GM12872 (cell line): ENCODE measurements at regions not wholly inside any gene's neighbourhood (a gene's known extent, or its start where the extent isn't known, plus 50 kb on each side); places are given as distances from the start of the nearest gene placed in this dataset.

Experiments
- TF ChIP-seq, protein P1 (sequence below): IDR thresholded peaks from 3 replicates; pipeline ENCODE4 v1.5.1; 2011; ENCODE audit warnings: low read depth, mild to moderate bottlenecking, low read length, moderate library complexity; ENCODE audit not compliant: insufficient read depth

DNA sequence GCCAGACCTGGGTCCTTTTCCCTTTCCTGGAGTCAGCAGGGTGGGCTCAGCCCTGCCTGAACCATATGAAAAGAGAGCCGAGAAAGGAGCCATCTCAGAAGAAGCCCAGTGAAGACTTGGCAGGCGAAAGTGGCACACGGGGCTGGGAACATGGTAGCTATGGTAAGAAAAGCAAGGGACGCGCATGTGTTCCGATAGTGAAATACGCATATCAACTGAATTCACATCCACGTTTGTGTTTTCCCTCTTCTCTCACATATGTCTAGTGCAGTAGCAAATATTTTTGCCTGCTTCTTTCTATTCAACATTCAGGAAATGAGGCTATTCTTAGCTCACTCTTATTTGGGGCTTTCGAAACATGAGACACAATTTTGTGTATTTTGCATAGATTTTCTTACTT is 54.1 kb upstream of the PEG3 start:
- TF ChIP-seq, protein P1, sequence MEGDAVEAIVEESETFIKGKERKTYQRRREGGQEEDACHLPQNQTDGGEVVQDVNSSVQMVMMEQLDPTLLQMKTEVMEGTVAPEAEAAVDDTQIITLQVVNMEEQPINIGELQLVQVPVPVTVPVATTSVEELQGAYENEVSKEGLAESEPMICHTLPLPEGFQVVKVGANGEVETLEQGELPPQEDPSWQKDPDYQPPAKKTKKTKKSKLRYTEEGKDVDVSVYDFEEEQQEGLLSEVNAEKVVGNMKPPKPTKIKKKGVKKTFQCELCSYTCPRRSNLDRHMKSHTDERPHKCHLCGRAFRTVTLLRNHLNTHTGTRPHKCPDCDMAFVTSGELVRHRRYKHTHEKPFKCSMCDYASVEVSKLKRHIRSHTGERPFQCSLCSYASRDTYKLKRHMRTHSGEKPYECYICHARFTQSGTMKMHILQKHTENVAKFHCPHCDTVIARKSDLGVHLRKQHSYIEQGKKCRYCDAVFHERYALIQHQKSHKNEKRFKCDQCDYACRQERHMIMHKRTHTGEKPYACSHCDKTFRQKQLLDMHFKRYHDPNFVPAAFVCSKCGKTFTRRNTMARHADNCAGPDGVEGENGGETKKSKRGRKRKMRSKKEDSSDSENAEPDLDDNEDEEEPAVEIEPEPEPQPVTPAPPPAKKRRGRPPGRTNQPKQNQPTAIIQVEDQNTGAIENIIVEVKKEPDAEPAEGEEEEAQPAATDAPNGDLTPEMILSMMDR, result no peak

DNA sequence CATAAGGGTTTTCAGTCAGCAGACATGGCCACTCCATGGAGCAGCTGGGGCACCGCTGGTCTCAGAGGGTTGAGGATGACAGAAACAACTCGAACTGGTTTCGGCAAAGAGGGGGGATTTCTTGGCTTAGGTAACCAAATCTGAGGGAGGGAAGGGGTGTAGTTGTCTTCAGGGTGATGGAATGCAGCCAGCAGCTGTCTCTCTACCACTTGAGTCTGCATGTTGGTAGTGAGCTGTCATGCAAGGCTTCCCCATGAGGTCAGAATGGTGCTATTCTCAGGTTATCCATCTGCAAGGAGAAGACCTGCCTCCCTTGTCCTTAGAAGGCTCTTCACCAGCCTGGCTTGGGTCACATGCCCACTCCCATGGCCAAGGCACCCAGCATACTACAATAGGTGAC is 55.6 kb upstream of the PEG3 start:
- TF ChIP-seq, protein P1, result no peak

DNA sequence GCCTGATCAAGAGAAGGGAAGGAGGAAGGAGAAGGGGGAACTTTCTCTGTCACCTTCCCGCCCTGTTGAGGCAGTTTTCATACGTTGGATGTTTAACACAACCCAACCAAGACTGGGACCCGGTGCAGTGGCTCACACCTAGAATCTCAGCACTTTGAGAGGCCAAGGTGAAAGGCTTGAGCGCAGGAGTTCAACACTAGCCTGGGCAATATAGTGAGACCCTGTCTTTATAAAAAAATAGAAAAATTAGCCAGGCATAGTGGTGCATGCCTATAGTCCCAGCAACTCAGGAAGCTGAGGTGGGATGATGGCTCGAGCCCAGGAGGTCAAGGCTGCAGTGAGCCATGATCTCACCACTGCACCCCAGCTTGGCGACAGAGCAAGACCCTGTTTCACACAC is 59.4 kb upstream of the PEG3 start:
- TF ChIP-seq, protein P1, result no peak

DNA sequence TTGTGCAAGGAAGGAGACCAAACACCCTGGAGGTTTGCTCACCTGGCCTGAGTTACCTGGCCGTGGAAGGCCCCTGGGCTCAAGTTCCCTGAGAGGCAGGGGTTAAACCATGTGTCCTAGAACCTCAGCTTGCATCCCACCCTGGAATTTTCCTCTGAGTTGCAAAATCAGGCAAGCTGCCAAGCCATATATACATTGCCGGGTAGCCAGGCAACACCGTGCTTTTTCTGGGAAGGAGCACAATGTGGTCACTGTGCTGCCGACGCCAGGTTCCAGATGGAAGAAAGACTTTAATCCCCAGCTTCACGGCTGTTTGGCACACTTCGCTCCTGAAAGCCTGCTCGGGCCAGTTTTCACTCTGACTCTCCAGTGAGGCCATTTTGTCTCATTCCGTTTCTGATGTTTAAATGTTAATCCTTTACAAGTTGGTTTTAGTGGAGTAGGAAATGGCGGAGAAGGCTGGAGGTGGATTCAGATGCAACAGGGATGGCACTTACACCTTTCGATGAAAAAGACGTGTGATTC is 60.1 kb upstream of the PEG3 start:
- TF ChIP-seq, protein P1, result no peak

DNA sequence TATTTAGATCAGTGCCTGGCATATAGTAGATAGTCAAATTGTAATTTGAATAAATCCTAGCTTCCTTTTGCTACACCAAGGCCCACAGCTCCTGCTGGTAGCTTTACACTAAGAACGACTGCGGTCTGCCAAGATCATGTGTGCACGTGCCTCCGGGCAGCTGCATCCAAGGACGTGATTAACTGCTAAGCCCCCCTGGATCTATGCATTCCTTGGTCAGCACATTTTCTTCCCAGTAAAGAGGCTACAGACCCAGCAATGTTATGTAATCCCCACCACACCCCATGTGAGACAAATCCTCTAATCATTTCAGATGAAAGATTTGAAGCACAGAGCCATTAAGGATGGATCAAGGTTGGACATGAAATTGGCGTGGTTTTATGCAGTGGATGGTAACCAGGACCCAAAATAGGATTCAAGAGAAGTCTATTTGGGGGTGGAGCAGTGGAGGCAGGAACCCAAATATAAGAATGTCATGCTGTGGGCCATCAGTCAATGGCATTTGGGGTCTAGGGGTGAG is 65.2 kb upstream of the PEG3 start:
- TF ChIP-seq, protein P1, result no peak

DNA sequence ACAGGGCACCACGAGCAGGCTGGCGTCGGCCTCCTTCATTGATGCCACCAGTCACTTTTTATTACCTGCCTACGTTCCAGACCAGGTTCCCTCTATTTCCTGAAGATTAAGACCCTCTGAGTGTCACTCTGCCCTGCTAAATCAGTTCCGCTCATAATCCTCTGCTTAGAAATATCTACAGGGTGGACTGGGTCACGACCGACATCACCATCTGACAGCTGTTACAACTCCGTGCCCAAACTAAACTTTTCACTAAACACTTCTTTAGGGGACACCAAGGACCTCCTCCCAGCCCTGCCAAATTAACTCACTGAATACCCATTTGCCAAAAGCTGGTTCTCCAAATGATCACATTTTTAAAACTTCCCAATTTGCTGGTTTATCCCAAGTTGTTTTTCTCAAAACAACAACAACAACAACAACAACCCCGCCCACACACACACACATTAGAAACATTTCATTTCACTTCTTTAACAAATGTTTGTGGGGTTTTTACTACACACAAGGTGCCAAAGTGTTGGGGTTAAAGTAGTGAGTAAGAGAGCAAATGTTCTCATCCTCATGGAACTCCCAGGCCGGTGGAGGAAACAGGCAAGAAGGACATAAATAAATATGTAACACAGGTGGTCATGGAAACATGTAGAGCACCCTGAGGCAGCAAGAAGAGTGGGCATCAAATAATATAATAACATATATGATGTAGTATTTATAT is 72.0 kb upstream of the PEG3 start:
- TF ChIP-seq, protein P1, result no peak

DNA sequence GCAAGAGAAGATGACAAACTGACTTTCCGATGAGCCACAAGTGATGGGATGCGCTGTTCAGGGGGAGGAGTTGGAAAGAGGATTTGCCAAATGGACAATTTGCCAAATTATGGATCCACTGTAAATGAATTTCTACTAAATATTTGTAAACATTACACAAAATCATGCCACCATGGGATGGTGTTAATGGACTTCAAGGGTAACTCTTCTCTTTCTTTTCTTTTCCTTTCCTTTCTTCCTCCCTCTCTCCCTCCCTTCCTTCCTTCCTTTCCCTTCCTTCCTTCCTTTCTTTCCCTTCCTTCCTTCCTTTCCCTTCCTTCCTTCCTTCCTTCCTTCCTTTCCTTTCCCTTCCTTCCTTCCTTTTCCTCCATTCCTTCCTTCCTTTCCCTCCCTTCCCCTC is 76.0 kb upstream of the PEG3 start:
- TF ChIP-seq, protein P1, result no peak
